H4 (cell line): ENCODE measurements at regions not wholly inside any gene's neighbourhood (a gene's known extent, or its start where the extent isn't known, plus 50 kb on each side); places are given as distances from the start of the nearest gene placed in this dataset.
"Not testable (repeated sequence)": the region's sequence is repeated elsewhere in the genome, so short reads cannot be mapped to it uniquely, and the experiment has no call there.

Experiments
- DNase-seq: peaks from one replicate; pipeline ENCODE4 v3.0.0-alpha.2; 2015; ENCODE audit warnings: low spot score

DNA sequence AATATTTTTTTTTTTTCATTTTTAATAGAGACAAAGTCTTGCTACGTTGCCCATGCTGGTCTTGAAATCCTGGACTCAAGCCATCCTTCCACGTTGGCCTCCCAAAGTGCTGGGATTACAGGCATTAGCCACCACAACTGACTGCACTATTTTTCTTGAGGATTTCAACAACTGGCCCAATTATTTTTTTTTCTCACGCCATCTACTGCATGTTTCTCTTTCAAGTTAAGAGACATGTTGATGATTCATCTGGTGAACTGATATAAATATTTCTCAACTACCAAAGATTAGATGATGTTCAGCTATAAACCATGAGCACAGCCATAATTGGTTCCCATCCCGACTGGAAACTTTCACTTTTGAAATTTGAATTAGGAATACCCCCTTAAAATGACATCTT is 688.4 kb upstream of the SYT4 start:
- DNase-seq: no peak

DNA sequence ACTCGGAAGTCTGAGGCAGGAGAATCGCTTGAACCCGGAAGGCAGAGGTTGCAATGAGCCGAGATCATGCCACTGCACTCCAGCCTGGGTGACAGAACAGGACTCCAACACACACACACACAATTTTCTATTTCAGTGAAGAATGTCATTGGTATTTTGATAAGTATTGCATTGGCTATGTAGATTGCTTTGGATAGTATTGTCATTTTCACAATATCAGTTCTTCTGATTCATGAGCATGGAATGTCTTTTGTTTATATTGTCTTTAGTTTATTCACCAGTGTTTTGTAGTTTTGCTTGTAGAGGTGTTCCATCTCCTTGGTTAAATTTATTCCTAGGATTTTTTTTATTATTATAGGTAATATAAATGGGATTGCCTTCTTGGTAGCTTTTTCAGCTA is 693.4 kb upstream of the SYT4 start:
- DNase-seq: no peak

DNA sequence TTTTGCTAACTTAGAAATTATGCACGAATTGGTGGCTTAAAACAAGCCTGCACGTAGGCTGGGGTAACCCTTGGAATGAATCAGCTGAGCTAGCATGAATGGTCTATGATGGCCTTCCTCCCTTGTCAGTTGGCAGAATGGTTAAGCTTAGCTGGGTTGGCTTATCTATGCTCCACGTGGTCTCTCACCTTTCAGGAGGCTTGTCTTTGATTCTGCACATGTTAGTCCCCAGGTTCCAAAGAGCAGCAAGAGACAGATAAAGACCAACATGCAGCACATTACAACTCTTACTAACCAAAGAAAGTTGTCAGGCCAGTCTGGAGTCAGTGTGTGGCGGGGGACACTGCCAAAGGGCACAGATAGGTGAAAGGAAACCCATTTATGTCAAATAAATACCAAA is 700.9 kb upstream of the SYT4 start:
- DNase-seq: no peak

DNA sequence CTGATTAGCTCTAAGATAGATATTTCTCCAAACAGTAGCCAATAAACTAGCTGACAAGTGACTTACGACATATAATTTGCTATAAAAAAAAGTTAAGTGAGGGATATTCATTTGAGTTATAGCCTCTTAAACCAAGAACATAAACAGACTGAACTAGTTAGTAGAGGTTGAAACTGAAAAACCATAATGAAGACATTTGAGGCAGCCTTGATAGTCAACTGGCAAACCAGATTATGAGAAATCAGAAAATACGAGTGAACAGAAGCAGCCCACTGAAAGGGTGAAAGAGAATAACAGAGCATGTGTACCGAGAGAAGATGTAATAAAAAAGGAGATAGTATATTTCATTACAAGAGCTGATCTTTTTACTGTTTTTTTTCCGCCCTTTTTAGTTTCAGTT is 698.1 kb upstream of the SETBP1 start:
- DNase-seq: no peak

DNA sequence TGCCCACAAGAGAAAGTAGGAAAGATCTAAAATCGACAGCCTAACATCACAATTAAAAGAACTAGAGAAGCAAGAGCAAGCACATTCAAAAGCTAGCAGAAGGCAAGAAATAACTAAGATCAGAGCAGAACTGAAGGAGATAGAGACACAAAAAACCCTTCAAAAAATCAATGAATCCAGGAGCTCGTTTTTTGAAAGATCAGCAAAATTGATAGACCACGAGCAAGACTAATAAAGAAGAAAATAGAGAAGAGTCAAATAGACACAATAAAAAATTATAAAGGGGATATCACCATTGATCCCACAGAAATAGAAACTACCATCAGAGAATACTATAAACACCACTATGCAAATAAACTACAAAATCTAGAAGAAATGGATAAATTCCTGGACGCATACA is 693.6 kb upstream of the SETBP1 start:
- not testable (repeated sequence) for DNase-seq

DNA sequence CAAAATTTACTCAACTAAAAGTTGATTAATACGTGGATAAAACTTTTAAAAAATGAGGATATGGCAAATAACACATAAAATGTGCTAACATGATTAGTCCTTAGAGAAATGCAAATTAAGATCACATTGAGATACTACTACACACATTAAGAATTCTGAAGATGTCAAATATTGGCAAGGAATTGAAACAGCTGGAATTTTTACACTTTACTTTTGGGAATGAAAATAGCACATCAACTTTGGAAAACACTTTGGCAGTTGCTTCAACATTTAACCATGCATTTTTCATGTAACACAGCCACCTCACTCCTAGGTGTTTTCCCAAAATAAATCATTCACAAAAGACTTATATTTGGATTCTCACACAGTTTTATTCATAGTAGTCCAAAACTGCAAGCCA is 687.9 kb upstream of the SETBP1 start:
- no peak for DNase-seq

DNA sequence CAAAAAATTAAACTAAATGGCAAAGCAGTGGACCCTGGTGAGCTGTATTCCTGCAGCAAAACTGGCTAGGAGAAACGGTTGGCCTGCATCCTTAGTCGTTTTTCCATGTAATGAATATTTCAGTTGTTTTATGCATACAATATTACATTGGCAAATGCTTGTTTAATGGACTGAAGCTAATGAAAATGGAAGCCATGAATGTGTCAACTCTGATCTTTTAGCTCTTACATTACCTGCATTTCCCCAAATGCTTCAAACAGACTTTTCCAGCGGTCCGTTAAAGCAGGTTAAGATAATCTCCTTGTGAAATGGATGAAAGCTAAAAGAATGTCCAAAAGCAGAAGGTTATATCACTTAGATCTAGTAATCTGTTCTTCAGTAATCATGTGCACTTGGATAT is 686.3 kb upstream of the SETBP1 start:
- DNase-seq: no peak

GRCh38 chr18:44013871-44014270 is 666.8 kb upstream of the SETBP1 start:
- no peak for DNase-seq

DNA sequence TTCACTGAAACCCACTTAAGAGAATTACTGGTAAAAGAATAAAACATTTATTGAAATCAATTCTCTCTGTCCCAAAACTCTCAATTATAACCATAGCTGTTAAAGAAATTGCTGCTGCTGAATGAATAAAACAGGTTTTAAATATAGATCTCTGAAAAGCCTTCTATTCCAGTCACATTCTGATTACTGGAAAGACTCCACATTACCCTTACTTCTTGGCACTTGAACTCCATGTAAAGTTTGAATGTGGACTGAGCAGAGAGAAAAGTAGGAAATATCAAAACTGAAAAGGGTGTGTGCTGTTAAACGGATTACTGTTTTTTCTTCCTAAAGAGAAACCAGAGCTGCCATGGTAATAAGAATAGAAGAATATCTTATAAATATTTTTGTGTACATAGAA is 655.3 kb upstream of the SETBP1 start:
- DNase-seq: no peak

DNA sequence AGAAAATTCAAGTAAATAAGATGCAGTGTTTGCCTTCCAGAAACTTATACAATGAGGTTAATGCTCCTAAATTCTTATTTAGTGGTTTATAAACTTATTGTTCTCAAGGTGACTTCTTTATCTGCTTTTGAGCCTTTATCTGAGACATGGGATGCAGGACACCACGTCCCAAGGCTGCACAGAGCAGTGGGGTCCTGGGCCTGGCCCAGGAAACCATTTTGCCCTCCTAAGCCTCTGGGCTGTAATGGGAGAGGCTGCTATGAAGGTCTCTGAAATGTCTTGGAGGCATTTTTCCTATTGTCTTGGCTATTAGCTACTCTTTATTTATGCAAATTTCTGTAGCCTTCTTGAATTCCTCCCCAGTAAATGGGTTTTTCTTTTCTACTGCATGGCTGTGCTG is 652.6 kb upstream of the SETBP1 start:
- DNase-seq: no peak

GRCh38 chr18:44031063-44031462 is 649.6 kb upstream of the SETBP1 start:
- DNase-seq: no peak

GRCh38 chr18:44033144-44033701 is 647.5 kb upstream of the SETBP1 start:
- no peak for DNase-seq

DNA sequence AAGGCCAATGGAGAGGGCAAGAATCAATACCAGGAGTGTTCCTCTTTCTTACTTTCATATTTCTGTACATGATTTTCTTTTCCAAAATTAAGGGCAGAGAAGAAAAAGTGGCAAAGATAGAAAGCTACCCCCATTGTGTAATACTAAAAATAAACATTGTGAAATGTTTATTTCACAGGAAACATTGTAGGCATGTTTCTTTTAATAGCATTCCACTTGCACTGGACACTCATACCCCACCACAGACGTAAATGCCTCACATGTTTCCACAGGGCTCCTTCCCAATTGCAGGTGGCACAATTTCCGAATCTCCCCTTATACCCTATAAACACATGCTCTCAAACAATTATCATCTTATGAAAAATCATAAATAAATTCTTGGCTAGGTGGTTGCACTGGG is 645.1 kb upstream of the SETBP1 start:
- DNase-seq: peak; percentile 8

GRCh38 chr18:44036501-44036900 is 644.2 kb upstream of the SETBP1 start:
- no peak for DNase-seq

- no peak for DNase-seq
Measured at GRCh38 chr18:44039216-44039615, 641.5 kb upstream of the SETBP1 start.

DNA sequence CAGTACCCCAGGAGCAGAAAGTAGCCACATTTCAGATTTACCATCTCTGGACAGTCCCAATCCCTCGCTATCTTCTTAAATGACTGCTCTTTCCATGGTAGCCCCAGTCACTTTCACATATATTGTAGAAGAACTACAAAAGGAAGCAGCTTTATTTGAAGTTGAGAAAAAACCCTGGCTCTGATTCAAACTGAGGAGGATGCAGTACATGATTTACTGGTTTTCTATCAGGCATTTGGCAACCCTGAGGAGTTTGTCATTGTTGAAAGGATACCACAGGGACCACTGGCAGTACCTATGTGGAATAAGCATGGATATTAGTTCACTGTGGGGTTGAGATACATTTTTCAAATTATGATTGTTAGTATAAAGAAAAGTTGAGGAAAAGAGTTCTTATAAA is 640.9 kb upstream of the SETBP1 start:
- DNase-seq: no peak

- DNase-seq: no peak
Measured at GRCh38 chr18:44041553-44041952, 639.1 kb upstream of the SETBP1 start.

DNA sequence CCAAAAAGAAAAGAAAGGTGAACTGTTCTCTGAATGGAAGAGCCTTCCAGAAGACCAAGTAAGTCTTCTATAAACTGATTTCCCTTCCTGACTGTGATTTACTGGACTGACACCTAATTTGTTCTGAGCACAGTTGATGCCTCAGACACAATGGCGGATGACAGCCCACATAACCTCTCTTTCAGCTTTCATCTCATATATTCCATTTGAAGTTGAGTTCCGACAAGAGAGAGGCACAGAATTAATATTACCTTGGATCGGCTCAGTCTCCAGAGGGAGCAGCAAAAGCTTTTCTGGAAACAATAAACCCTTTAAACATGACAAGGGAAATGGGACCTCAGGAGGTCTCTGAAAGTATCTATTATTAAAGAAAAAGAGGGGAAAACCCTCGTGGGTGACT is 638.7 kb upstream of the SETBP1 start:
- no peak for DNase-seq

- DNase-seq: no peak
Measured at GRCh38 chr18:44046376-44046975, 634.2 kb upstream of the SETBP1 start.

DNA sequence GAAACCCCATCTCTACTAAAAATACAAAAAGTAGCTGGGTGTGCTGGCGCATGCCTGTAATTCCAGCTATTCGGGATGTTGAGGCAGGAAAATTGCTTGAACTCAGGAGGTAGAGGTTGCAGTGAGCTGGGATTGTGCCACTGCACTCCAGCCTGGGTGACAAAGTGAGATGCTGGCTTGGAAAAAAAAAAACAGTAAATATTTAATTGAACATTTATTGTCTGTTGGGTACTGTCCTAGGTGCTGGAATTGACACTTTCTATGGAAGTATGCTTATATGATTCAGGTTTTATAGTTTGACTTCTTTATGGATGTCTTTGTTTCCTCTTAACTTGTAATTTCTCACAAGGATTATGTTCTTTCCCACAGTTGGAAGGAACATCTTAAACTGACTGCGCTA is 633.1 kb upstream of the SETBP1 start:
- DNase-seq: no peak

- DNase-seq: no peak
Measured at GRCh38 chr18:44048435-44048834, 632.3 kb upstream of the SETBP1 start.

- DNase-seq: no peak
Measured at GRCh38 chr18:44048846-44049245, 631.8 kb upstream of the SETBP1 start.

DNA sequence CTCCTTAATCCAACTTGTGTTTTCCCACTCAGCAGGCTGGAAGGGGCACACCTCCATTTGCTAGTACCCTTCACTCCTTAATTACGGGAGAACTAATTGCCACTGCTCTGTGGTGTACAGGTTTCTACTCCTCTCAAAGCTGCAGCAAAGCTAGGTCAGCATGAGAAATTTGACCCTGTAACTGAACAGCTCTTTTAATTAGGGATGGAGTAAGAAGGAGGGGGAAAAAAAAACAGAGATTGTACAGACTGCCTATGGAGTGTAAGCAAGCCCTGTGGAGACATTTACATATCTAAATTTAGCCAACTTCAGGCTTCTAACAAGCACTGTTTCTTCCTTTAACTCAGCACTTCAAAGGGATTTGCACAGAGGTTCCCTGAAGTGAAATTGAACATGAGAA is 629.7 kb upstream of the SETBP1 start:
- DNase-seq: no peak

DNA sequence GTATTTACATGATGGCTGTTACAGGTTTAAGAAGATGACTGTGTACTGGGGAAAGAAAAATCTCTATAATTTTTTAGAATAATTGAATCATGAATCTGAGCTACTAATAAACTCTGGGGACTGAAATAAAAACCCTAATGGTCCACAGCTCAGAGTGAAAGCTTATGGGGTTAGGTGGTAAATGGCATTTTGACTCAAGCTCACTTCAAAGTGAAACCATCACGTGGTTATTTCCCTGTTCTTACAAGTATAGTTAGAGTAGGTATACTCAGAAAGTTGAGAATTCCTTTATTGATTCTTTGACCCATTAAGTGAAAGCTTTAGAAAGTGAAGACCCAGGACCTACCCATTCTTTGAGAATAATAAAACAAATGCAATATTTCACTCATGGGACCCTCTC is 626.2 kb upstream of the SETBP1 start:
- DNase-seq: no peak
